ENCODE measurements at regions not wholly inside any gene's neighbourhood (a gene's known extent, or its start where the extent isn't known, plus 50 kb on each side); places are given as distances from the start of the nearest gene placed in this dataset.

DNA sequence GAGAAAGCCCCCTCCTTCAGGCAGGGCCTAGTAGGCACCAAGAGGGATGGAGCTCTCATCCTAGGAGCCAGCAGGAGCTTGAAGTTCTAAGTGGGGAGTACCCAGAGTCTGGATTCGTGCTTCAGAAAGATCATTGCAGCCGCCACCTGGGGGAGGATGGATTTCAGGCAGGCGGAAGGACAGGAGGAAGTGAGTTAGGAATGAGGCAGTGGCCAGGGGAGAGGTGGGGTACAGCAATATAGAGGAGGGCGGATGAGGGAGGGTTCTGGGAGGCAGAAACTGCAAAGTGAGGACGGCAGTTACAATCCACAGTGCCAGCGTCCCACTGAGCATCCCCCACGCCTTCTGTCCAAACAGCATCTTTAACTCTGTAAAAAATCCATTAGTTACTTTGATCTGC, 65.2 kb upstream of the LINGO1 start:
- peaks cover 3 to 19% of the 10 kb centered on the region in 2 experiments; a peak in 2 of 5 replicates for H3K27me3 ChIP-seq (ENCODE audit: control insufficient read depth in 1 of 2, insufficient read depth in 2 of 2, low read length in 2 of 2)
- H3K9ac ChIP-seq (ENCODE audit: insufficient read depth, low read depth, low read length) = no peak overlapping the region
- no peak overlapping the region for H2AFZ ChIP-seq (ENCODE audit: low read length)
- ChIA-PET POLR2A (no interaction called here), CTCF (ENCODE audit: low intra/inter-chr PET ratio, low total read pairs) (no interaction called here)
- H4K20me1 ChIP-seq (ENCODE audit: insufficient read depth, low read length) = no peaks in the 10 kb centered on the region
- no peak overlapping the region for H3K27ac ChIP-seq (ENCODE audit: extremely low read length, insufficient read depth, low read length)
- H3K9me3 ChIP-seq (ENCODE audit: low read length) = no peaks in the 10 kb centered on the region
- H3K36me3 ChIP-seq (replicated peaks in 1 of 2; ENCODE audit: control insufficient read depth in 1 of 2, insufficient read depth in 2 of 2, low read length in 2 of 2) = no peaks in the 10 kb centered on the region
- in situ Hi-C loops (cut with HindIII; ENCODE audit: extremely low pct_ligation_motif_present, low pct_unique_long_range_greater_than_20kb) = no loop called here
- no peak for TF ChIP-seq ZNF205 (CRISPR knock-in tag; IDR thresholded peaks at IDR 0.05)
- TF ChIP-seq ATF7 (IDR thresholded peaks at IDR 0.05) = no peak
- no peak for TF ChIP-seq ATF7 (CRISPR knock-in tag; IDR thresholded peaks at IDR 0.05)
- no peak for TF ChIP-seq TAF15 (IDR thresholded peaks at IDR 0.05; ENCODE audit: low read depth, low read length, poor library complexity, severe bottlenecking)
- TF ChIP-seq ZNF879 (CRISPR knock-in tag; IDR thresholded peaks at IDR 0.05) = no peak
- no peak for TF ChIP-seq HNRNPH1 (optimal IDR thresholded peaks at IDR 0.05; ENCODE audit: low read depth, low read length)
- TF ChIP-seq ZNF740 (CRISPR knock-in tag; IDR thresholded peaks at IDR 0.05) = no peak
- no peak for TF ChIP-seq ZNF333 (CRISPR knock-in tag; IDR thresholded peaks at IDR 0.05; ENCODE audit: borderline replicate concordance)
- TF ChIP-seq TRIM24 (CRISPR knock-in tag; IDR thresholded peaks at IDR 0.05) = no peak
- TF ChIP-seq RFX1 (IDR thresholded peaks at IDR 0.05) = no peak
- TF ChIP-seq ZNF773 (CRISPR knock-in tag; IDR thresholded peaks at IDR 0.05; ENCODE audit: borderline replicate concordance) = no peak
- no peak for TF ChIP-seq ZNF12 (CRISPR knock-in tag; IDR thresholded peaks at IDR 0.05)
- TF ChIP-seq ZNF282 (IDR thresholded peaks at IDR 0.05; ENCODE audit: partially characterized antibody) = no peak
- no peak for TF ChIP-seq RCOR2 (CRISPR knock-in tag; IDR thresholded peaks at IDR 0.05)
- TF ChIP-seq TCF12 (IDR thresholded peaks at IDR 0.05) = no peak
- no peak for TF ChIP-seq TCF12 (CRISPR knock-in tag; IDR thresholded peaks at IDR 0.05)
- TF ChIP-seq MXD4 (CRISPR knock-in tag; IDR thresholded peaks at IDR 0.05) = no peak
- no peak for TF ChIP-seq KLF6 (CRISPR knock-in tag; IDR thresholded peaks at IDR 0.05)
- TF ChIP-seq, protein P1, sequence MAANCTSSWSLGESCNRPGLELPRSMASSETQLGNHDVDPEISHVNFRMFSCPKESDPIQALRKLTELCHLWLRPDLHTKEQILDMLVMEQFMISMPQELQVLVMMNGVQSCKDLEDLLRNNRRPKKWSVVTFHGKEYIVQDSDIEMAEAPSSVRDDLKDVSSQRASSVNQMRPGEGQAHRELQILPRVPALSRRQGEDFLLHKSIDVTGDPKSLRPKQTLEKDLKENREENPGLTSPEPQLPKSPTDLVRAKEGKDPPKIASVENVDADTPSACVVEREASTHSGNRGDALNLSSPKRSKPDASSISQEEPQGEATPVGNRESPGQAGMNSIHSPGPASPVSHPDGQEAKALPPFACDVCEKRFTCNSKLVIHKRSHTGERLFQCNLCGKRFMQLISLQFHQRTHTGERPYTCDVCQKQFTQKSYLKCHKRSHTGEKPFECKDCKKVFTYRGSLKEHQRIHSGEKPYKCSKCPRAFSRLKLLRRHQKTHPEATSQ (CRISPR knock-in tag; IDR thresholded peaks at IDR 0.05; ENCODE audit: borderline replicate concordance) = no peak
- TF ChIP-seq KLF11 (CRISPR knock-in tag; IDR thresholded peaks at IDR 0.05) = no peak
- no peak for TF ChIP-seq MTF1 (CRISPR knock-in tag; IDR thresholded peaks at IDR 0.05)
- FAIRE-seq (no peak), ATAC-seq (no peak), DNase-seq (ENCODE audit: low spot score) (no peak)
- intact Hi-C loops (cut with micrococcal nuclease; ENCODE audit: unreplicated experiment) = no loop called here
- BruUV-seq (replicated peaks) = no TSS peak
- no peak overlapping the region for H3K4me3 ChIP-seq (replicated peaks in 1 of 3; ENCODE audit: insufficient read depth in 1 of 3, low read depth in 2 of 3, low read length in 3 of 3)
- WGBS (ENCODE audit: low lambda C conversion rate) = 30% methylated on average over 7 of the region's 7 CpGs
- H3K4me2 ChIP-seq (ENCODE audit: low read depth, low read length) = no peak overlapping the region
- H3K79me2 ChIP-seq (ENCODE audit: insufficient read depth, low read length) = no peaks in the 10 kb centered on the region
- no peaks in the 10 kb centered on the region for H3K4me1 ChIP-seq (ENCODE audit: insufficient read depth, low read length)
